Nephron (organoid): ENCODE measurements at regions not wholly inside any gene's neighbourhood (a gene's known extent, or its start where the extent isn't known, plus 50 kb on each side); places are given as distances from the start of the nearest gene placed in this dataset.
"Not testable (repeated sequence)": the region's sequence is repeated elsewhere in the genome, so short reads cannot be mapped to it uniquely, and the experiment has no call there.

Source experiments
- H3K27ac Mint-ChIP-seq, 3 experiments: 2 replicates each; pipeline ENCODE4 v1.8.0; 2020; ENCODE audit warnings: mixed read lengths in 3 of 3, mild to moderate bottlenecking in 2 of 3, moderate library complexity in 1 of 3
- H3K27me3 Mint-ChIP-seq: 2 replicates; pipeline ENCODE4 v1.8.0; 2021; ENCODE audit warnings: low read depth, mild to moderate bottlenecking, moderate library complexity, mixed read lengths
- H3K36me3 Mint-ChIP-seq: 2 replicates; pipeline ENCODE4 v1.8.0; 2020; ENCODE audit warnings: low read depth, mixed read lengths
- H3K4me1 Mint-ChIP-seq: 2 replicates; pipeline ENCODE4 v1.8.0; 2020; ENCODE audit warnings: mixed read lengths
- H3K4me3 Mint-ChIP-seq, 3 experiments: 2 replicates each; pipeline ENCODE4 v1.8.0; 2020; ENCODE audit warnings: mild to moderate bottlenecking in 3 of 3, mixed read lengths in 3 of 3, moderate library complexity in 2 of 3
- H3K9me3 Mint-ChIP-seq: 2 replicates; pipeline ENCODE4 v1.8.0; 2020; ENCODE audit warnings: mixed read lengths
- CTCF ChIP-seq, 3 experiments: fragments of 200-600 bp; sonication (generic); IDR thresholded peaks; one replicate each; pipeline ENCODE4 v1.5.0; 2021; ENCODE audit warnings: antibody characterized with exemption in 3 of 3; ENCODE audit not compliant: unreplicated experiment in 3 of 3

GRCh38 chr4:131347816-131348215 lies 1801.3 kb upstream of the PCDH10 start:
- no peaks in the 10 kb centered on the region for H3K27me3 Mint-ChIP-seq
- H3K9me3 Mint-ChIP-seq, result peaks cover 6% of the 10 kb centered on the region
- no peak overlapping the region for H3K4me3 Mint-ChIP-seq
- H3K4me1 Mint-ChIP-seq, result no peaks in the 10 kb centered on the region
- no peak for TF ChIP-seq CTCF (IDR thresholded peaks at IDR 0.05; ENCODE audit: unreplicated experiment in 3 of 3)
- H3K27ac Mint-ChIP-seq, result no peak overlapping the region
- no peaks in the 10 kb centered on the region for H3K36me3 Mint-ChIP-seq

- Mint-ChIP-seq H3K27ac (no peak overlapping the region), H3K27me3 (no peaks in the 10 kb centered on the region), H3K4me3 (no peak overlapping the region), H3K4me1 (no peaks in the 10 kb centered on the region), H3K9me3 (peaks cover 7% of the 10 kb centered on the region), H3K36me3 (no peaks in the 10 kb centered on the region)
- TF ChIP-seq CTCF (IDR thresholded peaks at IDR 0.05; ENCODE audit: unreplicated experiment in 3 of 3), result no peak
These were observed 1800.8 kb upstream of the PCDH10 start for GRCh38 chr4:131348263-131348662.

GRCh38 chr4:131352371-131352770 lies 1796.7 kb upstream of the PCDH10 start:
- H3K4me3 Mint-ChIP-seq, H3K4me1 Mint-ChIP-seq, H3K27ac Mint-ChIP-seq, H3K36me3 Mint-ChIP-seq, H3K27me3 Mint-ChIP-seq: not testable (repeated sequence)
- H3K9me3 Mint-ChIP-seq, result peaks cover 14% of the 10 kb centered on the region

GRCh38 chr4:131366714-131367113 lies 1782.4 kb upstream of the PCDH10 start:
- Mint-ChIP-seq H3K9me3 (peaks cover 4% of the 10 kb centered on the region), H3K27me3 (no peaks in the 10 kb centered on the region), H3K36me3 (no peaks in the 10 kb centered on the region), H3K27ac (peak overlapping the region; percentile 9 to 73 (median 70)), H3K4me1 (peaks cover 15% of the 10 kb centered on the region), H3K4me3 (peak overlapping the region; percentile 13 to 49 (median 24))
- TF ChIP-seq CTCF (IDR thresholded peaks at IDR 0.05; ENCODE audit: unreplicated experiment in 3 of 3), result no peak

DNA sequence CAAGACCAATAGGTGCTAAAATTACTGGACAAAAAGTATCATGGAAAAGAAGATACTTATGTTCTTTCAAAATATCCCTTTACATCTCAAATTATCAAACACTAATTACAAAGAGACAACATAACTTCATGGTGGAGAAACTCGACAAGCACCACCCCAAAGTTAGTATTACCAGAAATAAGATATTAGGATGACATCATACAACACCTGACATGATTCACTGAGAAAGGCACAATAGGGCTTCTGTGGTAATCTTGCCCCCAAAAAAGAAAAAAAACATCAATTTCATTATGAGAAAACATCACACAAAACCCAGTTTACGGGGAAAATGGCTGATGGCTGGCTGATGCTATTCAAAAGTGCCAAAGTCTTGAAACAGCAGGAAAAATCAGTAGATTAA lies 1781.7 kb upstream of the PCDH10 start:
- no peaks in the 10 kb centered on the region for H3K27me3 Mint-ChIP-seq

DNA sequence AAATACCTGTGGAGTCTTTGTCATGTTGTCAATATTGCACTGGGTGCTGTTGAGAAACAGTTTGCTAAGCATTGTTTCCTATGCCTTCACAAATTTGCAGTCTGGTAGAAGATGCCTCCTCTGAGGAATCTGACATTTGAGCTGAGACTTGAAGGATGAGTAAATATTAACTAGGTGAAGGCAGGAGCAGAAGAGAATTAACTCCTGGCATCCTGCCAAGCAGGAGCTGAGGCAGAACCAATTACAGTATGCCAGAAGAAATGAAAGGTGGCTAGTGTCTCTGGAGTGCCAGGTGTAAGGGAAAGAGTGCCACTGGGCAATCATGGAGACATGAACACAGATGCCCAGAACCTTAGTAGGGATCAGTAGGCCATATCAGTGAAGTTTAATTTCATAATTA lies 1778.2 kb upstream of the PCDH10 start:
- Mint-ChIP-seq H3K36me3 (no peaks in the 10 kb centered on the region), H3K4me3 (no peak overlapping the region), H3K9me3 (peaks cover 4% of the 10 kb centered on the region), H3K27me3 (no peaks in the 10 kb centered on the region), H3K4me1 (peaks cover 22% of the 10 kb centered on the region), H3K27ac (peak overlapping the region; percentile 29 to 69 (median 55))
- TF ChIP-seq CTCF (IDR thresholded peaks at IDR 0.05; ENCODE audit: unreplicated experiment in 3 of 3), result no peak

More for the DNA sequence above, 1781.7 kb upstream of the PCDH10 start:
- Mint-ChIP-seq H3K27ac (no peak overlapping the region), H3K9me3 (peaks cover 4% of the 10 kb centered on the region), H3K36me3 (no peaks in the 10 kb centered on the region), H3K4me3 (no peak overlapping the region), H3K4me1 (peaks cover 15% of the 10 kb centered on the region)
- TF ChIP-seq CTCF (IDR thresholded peaks at IDR 0.05; ENCODE audit: unreplicated experiment in 3 of 3), result no peak
